Stimulated activated CD8-positive, alpha-beta memory T cell treated with anti-CD3 and anti-CD28 coated beads, Interleukin-7, amount 100 ng/mL, for 24 hours (primary cell): ENCODE measurements at regions not wholly inside any gene's neighbourhood (a gene's known extent, or its start where the extent isn't known, plus 50 kb on each side); places are given as distances from the start of the nearest gene placed in this dataset.
"Not testable (repeated sequence)": the region's sequence is repeated elsewhere in the genome, so short reads cannot be mapped to it uniquely, and the experiment has no call there.

Source experiments
- DNase-seq: peaks from one replicate; pipeline ENCODE4 v3.0.0-alpha.2; 2020; ENCODE audit warnings: low read depth

DNA sequence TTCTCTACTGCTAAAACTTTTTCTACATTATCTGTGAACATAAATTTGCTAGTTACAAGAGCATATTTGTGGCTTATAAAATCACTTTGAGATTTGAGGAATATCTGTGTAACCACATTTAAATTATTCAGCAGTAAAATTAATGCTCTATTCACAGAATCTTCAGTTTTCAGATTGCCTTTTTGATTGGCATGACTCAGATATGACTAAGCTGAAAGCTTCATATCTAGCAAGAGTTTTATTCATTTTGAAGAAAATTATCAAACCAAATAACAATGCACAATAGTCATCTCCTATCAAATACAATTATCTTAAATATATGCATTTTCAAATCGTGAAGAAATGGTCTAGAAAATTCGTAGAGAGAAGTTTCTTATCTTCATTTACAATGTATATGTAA is 1498.2 kb upstream of the B3GALT2 start:
- DNase-seq, result no peak

DNA sequence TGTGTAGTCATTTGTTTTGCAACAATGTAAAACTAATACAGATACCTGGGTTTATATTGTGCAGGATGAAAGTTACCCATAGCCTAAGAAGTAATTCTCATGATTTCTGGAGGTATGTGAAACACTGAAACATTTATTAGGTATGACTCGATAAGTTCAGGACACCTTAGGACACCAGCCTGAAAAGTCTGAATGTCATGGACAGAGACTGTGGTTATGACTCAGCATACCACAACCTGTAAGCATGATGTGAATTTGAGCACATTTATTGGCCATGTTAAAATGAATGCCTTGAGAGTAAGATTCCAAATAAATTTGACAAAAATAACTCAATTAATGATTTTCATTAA is 1471.7 kb upstream of the B3GALT2 start:
- DNase-seq, result no peak

DNA sequence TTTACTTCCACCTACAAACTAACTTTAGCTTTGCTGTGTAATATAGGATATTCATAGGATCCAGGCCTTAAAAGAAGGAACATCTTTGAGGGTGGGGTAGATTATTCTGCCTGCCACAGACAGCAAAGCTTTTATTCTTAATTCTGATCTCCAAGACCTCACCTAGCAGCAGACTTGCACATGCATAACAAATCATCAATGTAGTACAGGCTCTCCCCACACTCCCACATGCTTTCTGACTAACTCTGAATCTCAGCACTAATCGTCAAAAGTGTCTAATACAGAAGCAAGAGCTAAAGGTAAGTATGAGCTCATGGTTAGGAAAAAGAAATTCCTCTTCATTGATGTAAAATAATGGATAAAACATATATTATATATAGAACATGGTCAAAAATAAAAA is 1468.5 kb upstream of the B3GALT2 start:
- DNase-seq, result no peak

DNA sequence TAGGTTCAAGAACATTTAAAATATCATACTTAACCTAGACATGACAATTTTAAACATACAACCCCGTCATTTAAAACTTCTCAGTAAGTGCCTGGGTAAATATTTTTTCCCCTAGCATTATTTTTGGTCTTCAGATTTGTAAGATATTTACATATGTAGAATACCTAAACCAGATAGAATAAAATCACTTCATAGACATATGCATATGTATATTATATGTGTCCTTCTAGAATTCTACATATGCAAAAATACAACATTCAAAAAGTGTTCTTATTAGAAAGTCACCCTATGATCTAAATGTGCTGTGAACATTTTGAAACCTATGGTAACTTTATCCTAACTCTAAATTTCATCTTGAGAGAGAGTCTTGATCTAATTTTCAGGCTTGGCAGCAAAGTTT is 1467.0 kb upstream of the B3GALT2 start:
- no peak for DNase-seq

DNA sequence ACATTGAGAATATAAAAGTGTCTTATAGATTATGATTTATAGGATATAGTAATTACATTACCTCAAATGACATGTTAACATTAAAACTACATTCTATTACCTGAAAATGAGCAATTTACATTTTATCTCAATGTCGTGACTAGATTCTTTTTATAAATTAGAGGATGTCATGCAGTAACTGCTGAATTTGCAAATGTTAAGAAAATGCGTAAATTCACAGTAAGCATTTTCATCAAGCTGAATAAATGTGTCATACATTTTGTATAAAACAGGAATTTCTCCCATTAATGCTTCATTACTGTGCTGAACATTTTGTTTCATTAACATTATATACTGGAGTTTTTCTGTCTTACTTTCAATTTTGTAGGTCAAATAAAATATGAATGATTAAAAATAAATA is 1460.7 kb upstream of the B3GALT2 start:
- no peak for DNase-seq

DNA sequence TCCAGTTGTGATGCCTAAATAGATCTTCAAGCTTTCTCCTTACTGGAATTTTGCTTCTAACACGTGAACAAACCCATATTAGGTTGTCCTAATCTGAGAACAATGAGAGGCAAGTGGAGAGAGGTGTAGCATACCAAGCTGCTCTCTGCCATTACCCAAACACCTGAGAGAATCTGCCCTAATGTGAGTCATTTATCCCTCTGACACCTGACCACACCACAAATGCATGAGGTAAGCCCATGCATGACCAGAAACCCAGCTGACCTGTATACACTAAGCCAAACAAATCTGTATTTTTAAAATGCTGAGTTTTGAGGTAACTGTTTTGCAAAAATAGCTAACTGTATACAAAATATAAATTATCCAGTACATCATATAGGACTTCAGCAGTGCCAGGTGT is 1458.1 kb upstream of the B3GALT2 start:
- DNase-seq, result no peak

DNA sequence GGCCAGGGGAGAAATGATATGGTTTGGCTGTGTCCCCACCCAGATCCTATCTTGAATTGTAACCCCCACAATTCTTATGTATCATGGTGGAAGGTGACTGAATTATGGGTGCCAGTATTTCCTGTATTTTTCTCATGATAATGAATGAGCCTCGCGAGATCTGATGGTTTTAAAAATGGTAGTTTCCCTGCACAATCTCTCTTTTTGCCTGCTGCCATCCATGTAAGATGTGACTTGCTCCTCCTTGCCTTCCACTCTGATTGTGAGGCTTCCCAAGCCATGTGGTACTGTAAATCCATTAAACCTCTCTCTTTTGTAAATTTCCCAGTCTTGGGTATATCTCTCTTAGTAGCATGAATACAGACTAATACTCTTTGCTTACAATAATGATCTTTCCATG is 1453.9 kb upstream of the B3GALT2 start:
- DNase-seq, result no peak

DNA sequence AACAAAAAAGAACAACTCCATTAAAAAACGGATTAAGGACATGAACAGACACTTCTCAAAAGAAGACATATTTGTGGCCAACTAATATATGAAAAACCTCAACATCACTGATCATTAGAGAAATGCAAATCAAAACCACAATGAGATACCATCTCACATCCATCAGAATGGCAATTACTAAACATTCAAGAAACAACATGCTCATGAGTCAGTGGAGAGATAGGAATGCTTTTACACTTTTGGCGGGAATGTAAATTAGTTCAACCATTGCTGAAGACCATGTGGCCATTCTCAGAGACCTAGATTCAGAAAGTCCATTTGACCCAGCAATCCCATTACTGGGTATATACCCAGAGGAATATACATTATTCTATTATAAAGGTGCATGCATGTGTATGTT is 1442.6 kb upstream of the B3GALT2 start:
- DNase-seq, result no peak

DNA sequence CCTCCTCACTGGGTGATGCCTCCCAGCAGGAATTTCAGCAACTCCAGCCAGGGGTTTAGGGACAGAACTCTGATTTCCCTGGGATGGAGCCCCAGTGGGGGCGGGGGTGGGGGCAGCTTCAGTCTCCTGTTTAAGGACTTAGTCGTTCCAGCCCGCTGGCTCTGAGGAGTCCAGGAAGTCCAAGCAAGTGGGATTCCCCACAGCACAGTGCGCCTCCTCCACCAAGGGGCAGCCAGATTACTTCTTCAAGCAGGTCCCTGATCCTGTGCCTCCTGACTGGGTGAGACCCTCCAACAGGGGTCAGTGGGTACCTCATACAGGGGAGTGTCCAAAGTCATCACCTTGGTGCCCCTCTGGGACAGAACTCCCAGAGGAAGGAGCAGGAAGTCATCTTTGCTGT is 1438.4 kb upstream of the B3GALT2 start:
- no peak for DNase-seq

DNA sequence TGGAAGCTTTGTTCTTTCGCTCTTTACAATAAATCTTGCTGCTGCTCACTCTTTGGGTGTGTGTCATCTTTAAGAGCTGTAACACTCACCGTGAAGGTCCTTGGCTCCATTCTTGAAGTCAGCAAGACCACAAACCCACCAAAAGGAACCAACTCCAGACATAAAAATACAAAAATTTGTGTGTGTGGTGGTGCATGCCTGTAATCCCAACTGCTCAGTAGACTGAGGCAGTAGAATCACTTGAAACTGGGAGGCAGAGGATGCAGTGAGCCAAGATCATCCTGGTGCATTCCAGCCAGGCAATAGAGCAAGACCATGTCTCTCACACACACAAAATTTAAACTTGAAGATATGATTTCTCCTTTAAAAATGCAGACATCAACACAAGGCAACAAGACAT is 1431.7 kb upstream of the B3GALT2 start:
- DNase-seq, result no peak

DNA sequence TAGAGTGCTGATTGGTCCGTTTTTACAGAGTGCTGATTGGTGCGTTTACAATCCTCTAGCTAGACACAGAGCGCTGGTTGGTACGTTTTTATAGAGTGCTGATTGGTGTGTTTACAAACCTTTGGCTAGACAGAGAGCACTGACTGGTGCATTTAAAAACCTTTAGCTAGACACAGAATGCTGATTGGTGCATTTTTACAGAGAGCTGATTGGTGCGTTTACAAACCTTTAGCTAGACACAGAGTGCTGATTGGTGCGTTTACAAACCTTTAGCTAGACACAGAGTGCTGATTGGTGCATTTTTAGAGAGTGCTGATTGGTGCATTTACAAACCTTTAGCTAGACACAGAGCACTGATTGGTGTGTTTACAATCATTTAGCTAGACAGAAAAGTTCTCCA is 1430.9 kb upstream of the B3GALT2 start:
- DNase-seq, result not testable (repeated sequence)

DNA sequence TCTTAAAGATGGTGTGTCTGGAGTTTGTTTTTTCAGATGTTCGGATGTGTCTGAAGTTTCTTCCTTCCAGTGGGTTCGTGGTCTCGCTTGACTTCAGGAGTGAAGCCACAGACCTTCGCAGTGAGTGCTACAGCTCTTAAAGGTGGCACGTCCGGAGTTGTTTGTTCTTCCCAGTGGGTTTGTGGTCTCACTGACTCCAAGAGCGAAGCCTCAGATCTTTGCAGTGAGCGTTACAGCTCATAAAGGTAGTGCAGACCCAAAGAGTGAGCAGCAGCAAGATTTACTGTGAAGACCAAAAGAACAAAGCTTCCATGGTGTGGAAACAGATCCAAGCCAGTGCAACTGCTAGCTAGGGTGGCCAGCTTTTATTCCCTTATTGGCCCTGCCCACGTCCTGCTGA is 1430.4 kb upstream of the B3GALT2 start:
- DNase-seq, result no peak

DNA sequence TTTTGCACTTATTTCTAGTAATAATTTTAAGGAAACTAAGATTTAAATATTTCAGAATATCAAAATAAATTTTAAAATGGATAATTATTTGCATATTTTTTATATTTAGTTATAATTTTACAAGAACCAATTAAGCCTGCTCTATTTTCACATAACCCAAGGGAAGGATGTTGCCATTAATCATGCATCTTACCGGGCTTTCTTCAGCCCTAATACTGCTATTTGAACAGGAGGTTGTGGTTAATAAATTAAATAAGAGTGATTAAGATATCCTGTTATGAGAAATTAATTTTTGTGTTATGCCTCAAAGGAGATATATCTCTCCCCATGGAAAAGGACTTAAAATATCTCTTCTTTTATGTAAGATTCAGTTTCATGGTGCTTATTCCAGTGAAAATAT is 1415.8 kb upstream of the B3GALT2 start:
- DNase-seq, result no peak

DNA sequence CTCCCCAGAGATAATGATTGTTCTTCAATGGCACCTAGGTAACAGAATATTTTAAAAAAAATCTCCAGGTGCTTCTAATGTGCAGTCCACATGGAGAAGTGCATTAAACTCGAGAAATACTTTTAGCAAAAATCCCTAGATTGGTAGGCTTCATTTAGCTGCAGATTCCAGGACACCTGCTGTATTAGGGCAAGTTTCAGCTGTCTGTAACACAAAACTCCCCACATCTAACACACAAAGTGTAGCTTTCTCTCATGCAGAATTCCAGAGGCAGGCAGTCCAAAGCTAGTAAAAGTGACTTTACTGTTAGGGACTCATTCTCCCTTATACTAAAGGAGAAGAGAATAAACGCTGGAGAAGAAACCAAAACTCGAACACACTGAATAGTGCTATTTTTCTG is 1414.3 kb upstream of the B3GALT2 start:
- DNase-seq, result no peak

DNA sequence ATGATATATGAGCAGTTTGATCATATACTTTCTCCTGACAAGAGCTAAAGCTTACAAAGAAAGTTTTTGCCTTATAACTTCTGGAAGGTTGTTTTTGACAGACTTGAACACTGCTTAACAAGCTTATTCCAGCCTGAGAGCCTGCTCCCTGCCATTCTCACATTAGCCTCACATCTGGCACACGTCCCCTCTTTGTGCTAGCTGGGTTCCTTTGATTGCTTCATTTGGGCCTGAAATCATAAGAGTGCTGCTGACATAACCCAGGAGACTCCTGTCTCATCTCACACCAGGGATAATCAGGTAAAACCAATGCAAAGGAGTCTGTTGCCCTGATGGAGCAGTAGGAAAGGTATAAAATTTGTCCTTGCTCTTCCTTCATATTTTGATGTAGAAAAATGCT is 1411.7 kb upstream of the B3GALT2 start:
- no peak for DNase-seq

DNA sequence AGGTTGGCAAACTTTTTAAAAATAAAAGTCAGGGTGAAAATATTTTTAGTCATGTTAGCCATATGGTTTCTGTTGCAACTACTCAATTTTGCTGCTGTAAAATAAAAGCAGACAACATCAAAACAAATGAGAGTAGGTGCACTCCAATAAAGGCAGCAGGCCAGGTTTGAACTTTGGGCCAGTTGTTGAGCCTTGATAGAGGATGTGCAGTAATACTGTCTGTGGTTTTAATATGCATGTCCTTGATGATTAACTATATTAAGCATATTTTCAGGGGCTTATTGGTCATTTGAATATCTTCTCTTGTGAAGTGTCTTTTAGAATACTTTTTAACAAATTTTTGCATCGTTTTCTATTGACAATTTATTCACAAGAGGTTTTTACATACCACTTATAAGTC is 1399.9 kb upstream of the B3GALT2 start:
- DNase-seq, result no peak

DNA sequence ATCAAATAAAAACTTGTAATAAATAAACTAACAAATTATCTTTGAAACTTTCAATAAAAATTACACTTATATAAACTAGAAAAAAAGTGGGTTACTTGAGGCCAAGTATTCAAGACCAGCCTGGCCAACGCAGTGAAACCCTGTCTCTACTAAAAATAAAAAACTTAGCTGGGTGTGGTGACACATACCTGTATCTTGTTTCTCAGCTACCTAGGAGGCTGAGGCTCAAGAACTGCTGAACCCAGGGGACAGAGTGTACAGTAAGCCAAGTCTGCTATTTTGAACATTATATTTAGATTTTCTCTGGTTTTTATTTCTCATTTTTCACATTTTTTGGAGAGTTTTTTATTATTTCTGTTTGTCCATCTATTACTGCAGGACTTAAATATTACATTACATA is 1397.6 kb upstream of the B3GALT2 start:
- no peak for DNase-seq

DNA sequence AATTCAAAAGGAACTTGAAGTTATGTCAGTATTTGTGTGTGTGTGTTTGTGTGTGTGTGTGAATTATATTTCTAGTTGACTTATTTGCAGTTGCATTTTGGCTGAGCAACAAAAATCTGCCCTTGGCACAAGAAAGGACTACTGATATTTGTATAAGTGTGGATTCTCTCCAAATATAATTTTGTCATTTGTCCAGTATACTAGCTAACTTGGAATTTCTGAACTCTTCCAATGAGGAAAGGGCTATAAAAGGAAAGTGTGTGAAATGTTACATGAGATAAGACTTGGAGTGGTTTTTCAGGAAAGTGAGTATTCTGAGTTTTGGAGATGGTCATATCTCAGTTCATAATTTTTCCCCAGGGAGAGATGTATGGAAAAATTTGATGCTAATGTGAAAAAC is 1384.1 kb upstream of the B3GALT2 start:
- DNase-seq, result no peak

DNA sequence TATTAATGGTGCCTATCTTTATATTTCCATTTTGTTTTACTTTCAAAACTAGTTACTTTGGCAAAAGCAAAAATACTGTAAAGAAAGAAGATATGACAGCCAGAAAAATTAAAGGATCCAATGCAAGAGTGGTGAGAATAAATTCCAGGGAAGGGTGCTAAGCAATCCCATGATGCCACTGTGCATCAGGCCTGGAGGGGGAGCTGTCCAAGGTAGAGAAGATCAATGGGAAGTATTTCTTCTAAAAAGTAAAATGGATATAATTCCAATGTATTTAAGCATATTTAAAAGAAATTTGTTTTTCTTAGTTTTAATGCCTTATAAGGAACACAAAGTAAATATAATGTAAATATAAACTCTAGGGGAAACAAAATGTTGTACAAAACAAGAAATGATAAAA is 1382.2 kb upstream of the B3GALT2 start:
- DNase-seq, result no peak

DNA sequence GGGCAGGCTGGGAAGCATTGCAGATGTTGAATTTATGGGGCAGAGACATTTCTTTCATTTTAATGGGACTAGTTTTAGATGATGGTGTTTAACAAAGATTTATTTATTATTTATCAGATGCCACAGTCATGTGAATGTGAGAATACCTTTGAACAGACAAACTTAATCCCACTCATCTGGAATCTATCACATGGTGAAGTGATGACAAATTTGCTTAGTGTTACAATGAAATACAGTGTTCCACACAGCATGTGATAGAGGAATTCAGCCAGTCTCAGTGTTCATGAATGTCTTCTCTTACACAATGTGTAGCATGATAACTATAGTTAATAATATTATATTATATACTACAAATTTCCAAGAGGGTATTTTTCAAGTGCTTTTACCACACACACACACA is 1361.7 kb upstream of the B3GALT2 start:
- no peak for DNase-seq

DNA sequence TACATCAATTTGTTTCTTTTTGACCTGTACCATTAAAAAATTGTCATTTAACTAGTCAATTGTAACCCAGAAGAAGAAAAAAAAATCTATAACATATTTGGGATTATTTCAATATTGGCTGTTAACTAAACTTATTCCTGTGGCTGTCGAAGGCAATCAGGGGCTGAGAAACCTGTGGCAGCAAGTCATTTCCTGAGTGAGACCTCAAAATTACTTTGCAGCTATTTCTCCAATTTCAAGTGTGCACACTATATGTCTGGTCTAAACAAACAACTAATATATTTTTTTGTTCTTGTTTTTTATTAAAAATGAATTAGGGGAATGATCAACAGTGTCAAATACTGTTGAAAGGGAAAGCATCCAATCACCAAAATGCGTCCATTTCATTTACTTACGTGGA is 1357.6 kb upstream of the B3GALT2 start:
- DNase-seq, result no peak

DNA sequence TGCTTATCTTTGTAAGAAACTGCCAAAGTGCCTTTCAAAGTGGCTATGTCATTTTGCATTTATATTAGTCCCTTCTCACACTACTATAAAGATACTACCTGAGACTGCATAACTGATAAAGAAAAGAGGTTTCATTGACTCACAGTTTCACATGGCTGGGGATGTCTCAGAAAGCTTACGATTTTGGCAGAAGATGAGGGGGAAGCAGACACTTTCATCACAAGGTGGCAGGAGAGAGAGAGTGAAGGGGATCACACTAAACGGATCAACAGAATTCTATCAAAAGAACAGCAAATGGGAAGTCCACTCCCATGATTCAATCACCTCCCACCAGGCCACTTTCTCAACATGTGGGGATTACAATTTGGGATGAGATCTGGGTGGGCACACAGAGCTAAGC is 1352.0 kb upstream of the B3GALT2 start:
- no peak for DNase-seq

DNA sequence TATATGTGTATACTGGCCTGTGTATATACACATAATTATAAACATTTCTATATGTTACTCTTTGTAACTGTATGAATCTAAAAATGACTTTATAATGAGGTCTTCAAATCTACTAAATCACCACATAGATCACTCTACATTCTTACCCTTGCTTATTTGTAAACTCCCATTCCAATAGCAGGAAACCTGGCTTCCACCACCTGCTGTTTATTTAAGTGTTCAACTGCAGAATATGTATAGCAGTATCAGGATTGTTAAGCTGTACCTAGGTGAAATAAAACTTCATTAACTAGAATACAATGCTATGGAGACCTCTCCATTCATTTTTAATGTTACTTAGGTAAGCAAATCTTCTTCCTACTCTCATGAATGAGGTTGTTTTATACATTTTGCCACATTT is 1351.1 kb upstream of the B3GALT2 start:
- DNase-seq, result no peak

DNA sequence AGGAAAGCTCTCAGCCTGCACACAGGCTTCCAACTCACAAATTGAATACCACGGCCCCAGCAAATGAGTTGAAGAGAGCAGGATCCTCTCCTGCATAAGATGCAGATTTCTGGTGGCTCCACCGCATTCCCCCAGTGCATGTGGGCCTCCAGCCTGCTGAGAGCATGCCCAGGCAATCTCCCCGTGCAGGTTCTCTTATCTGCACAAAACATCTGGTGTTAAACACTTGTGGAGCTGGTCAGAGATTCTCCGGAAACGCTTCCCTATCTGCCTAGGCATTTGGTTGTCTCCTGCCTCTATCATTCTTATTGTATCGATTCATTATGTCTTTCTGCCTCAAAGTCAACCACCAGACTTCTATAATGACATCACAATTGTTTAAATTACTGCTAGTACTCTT is 1349.0 kb upstream of the B3GALT2 start:
- DNase-seq, result no peak

DNA sequence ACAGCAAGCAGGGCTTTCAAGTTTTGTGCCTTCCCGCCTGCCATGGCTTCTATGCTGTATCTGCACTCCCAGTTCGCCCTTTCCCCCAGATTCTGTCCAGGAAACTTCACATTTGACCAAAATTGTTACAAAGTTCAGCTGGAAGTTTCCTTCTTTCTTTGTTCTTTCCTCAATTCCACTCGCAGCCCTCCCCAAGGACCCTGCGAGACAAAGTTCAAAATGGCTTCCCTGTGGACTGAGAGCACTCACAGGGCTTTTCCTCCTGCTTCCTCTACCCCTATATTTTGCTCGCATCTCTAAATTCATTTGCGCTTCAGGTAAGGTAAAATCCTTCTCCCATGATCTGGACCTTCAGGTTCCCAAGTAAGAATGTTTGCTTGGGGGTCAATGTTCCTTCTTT is 1348.4 kb upstream of the B3GALT2 start:
- no peak for DNase-seq

DNA sequence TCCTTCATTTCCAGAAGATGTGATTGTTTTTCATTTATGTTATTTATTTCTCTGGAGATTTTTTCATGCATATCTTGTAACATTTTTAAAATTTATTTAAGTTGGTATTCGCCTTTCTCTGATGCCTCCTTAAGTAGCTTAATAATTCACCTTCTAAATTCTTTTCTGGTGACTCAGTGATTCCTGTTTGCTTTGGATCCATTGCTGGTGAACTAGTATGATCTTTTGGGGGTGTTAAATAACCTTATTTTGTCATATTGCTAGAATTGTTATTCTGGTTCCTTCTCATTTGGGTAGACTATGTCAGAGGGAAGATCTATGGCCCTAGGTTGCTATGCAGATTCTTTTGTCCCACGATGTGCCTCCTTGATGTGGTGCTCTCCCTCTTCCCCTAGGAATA is 1347.2 kb upstream of the B3GALT2 start:
- DNase-seq, result no peak
